ENCODE measurements at regions not wholly inside any gene's neighbourhood (a gene's known extent, or its start where the extent isn't known, plus 50 kb on each side); places are given as distances from the start of the nearest gene placed in this dataset.

GRCh38 chr2:128967646-128968045 lies 649.0 kb upstream of the HS6ST1 start:
- no peak for TF ChIP-seq POLR2A (IDR thresholded peaks at IDR 0.05)
- no peak for TF ChIP-seq CTCF (IDR thresholded peaks at IDR 0.05)

All from Peyer's patch (tissue), 4 donors.